ENCODE measurements at regions not wholly inside any gene's neighbourhood (a gene's known extent, or its start where the extent isn't known, plus 50 kb on each side); places are given as distances from the start of the nearest gene placed in this dataset.
"Not testable (repeated sequence)": the region's sequence is repeated elsewhere in the genome, so short reads cannot be mapped to it uniquely, and the experiment has no call there.

DNA sequence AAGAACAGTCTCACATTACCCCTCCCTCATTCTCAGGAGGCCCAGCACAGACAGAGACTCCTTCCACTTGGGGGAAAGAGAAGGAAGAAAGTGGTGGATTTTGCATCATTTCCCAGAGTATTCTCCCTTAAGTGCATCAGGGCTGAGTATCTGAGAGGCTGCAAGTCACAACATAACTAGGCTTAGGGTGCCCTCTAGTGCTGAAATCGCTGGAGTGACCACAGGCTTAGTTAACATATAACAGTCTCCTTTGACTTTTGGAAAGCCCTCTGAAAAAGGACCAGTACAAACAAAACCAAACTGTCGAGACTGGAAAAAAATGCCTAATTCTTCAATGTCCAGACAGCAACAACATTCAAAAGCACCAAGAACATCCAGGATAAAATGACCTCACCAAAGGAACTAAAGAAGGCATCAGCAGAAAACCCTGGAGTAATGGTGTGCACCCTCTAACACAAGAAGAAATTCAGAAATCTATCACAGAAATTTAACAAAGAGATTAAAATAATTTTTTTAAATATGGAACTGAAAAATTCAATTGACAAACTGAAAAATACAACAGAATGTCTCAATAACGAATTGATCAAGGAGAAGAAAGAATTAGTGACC is 412.3 kb downstream of the RPS29 start:
- CTCF ChIA-PET = no interaction called here
- POLR2A ChIA-PET = no interaction called here

DNA sequence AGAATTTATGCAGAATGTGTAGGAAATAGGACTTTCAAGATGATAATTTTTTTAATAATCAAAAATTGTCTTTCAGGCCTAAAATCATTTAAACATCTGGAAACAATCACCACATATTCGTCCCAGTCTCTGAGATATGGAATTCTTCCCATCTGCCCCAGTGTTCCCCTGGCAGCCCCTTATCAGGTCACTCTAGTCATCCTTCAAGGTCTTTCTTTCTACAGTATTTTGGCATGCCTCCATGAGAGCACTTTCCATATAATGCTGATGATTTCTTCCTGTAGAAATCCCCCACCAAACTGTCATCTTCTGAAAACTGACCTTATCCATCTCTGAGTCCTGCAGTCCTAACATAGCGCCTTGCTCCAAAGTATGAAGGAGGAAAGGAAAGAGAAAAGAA is 422.1 kb downstream of the RPS29 start:
- CTCF ChIA-PET = no interaction called here
- POLR2A ChIA-PET = no interaction called here

DNA sequence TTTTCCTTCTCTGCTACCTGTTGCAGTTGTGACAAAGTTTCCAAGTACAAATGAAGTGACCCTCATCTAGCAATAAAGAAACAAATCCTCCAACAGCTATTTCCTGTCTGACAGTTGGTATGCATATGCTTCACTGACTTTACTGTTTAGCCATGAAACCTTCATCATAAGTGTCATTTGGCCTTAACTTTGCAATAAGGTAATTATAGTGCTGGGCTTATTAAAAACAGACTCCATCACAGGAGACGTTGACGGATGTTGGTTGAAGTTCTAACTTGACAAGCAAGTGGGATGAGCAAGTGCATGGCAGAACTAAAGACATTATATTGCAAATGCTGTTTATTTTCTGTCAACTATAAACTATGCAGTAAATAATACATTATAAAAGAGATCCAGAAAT is 425.2 kb downstream of the RPS29 start:
- ChIA-PET CTCF (no interaction called here), POLR2A (no interaction called here)

DNA sequence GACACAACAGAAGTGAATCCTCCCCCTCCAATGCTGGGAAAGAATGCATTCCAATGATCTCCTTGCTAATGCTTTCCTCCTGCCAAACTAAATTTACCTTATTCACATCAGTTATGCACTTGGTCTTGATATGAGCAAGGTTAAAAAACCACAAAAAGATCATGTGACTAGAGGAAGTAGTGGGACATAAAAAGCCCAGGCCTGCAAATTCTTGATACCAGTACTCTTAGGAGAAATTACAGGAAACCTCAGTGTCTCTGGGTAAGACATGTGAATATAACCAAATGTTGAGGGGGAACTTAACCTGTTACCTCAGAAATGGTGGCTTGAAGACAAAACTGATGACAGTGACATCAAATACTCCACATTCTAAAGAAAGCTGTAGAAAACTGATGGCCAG is 427.1 kb downstream of the RPS29 start:
- POLR2A ChIA-PET = no interaction called here
- CTCF ChIA-PET = no interaction called here

DNA sequence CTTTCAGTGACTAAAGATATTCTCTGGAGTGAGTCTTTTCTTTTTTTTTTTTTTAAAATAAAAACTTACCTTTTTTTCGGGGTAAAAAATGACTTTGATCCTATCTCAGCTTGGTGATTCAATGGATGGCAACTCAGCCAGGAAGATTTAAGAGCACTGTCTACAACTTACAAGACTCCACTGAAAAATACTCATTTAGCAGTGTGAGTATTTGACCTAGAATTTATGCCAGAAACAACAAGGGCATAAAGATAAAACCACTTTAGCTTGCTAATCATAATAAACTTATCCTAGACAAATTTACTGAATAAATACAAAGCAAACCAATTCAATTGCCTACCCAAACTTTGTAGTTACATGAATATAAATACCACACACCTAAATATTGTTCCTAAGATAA is 446.6 kb downstream of the RPS29 start:
- POLR2A ChIA-PET = no interaction called here

DNA sequence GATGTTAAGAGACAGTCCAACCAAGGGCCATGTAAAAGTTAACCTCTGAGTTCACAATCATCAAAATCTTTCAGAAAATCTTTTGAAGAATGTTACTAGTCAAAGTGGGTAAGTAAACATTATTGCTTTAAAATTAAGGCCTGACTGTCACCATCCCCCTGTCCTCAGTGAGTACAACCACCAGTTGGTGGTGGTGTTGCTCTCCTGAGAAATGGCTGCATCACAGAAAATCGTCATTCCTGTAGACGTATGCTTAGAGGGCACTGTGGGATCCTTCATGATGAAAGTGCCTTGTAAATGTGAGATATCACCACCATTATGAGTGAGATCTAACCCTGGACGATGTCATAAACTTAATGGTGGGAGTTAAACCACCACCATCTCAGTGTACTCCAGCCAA is 451.2 kb downstream of the RPS29 start:
- CTCF ChIA-PET = no interaction called here
- POLR2A ChIA-PET = no interaction called here

More for the DNA sequence above, 446.6 kb downstream of the RPS29 start:
- CTCF ChIA-PET = no interaction called here

DNA sequence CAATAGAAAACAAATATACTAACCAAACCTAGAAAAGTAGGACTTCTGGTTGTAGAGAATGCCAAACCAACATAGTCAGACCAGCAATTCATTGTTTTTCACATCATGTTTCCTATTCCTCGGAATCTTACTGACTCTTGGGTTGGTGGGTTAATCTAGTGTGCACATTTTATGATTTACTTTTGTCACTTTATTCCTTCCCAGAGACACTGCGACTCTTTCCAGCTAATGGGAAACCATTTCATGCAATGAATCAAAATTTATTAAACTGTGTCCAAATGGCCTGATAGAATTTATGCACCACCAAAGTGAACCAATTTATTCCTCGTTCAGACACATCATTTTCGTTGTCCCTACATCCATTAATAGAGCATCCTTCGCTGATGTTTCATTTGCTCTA is 464.9 kb downstream of the RPS29 start:
- CTCF ChIA-PET = no interaction called here

DNA sequence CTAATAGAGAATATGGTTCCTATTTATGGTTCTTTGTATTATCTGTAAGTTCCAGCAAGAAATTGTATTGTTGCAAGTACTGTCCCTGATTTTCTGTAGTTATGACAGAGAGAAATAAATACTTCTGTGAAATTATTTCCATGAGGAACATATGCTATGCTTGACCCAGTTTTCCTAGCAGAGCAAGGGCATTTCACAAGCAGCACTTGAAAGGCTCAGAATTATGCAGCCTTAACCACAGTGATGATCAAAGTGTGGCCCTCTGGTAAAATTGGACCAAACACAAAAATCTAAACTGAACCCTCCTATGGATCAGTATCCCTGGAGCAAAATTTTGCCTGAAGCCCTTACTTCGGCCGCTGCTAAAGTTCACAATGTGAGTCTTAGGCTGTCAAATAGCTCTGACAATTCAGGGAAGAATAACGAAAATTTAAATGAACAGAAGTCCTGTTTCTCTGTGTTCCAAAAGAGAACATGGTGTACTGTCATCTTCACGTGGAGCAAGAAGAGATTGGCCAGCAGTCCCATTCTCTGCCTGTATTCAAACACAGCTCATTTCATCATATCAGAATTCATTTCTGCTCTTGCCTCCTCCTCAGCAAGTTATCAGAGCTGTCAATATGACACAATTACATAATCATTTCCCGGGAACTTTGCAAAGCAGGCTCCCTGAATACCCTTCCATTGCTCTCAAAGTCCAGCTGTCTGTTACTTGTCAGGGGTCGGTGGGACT is 471.9 kb downstream of the RPS29 start:
- ChIA-PET POLR2A (no interaction called here), CTCF (no interaction called here)

More for the DNA sequence above, 464.9 kb downstream of the RPS29 start:
- POLR2A ChIA-PET = no interaction called here

DNA sequence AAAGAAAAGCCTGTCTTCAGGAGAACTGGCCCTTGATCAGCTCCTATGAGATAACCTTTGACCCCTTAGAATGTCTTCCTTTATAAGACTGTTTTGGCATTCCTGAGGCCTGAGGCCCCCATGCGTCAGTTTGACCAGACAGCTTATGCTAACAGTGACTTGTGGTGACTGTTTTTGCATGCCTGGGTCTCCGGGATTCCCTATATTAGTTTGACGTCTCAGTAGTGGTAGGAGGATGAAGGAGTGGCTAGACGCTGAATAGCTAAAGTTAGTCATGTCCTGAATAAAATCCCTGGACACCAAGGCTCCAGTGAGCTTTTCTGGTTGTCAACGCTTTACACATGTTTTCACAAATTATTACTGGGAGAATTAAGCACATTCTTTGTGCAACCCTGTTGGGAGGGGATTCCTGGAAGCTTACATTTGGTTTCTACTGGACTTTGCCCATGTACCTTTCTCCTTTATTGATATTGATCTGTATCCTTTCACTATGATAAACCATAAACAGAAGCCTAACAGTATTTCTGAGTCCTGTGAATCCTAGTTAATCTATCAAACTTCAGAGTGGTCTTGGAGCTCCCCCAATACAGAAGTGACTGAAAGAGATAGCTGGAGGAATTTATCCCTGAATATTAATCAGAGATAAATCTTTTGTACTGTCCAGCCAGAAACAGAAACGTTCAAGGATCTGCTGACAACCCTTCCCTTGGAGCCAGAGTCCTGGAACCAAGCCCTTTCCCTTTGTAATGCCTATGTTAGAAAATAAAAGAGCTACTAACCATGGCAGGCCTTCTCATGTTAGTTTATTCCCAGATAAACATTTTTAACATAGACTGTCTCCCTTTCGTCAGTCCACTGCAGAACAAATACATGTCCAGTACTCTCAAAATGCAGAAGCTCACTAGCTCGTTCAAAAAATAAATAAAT is 479.2 kb downstream of the RPS29 start:
- CTCF ChIA-PET = no interaction called here
- POLR2A ChIA-PET = no interaction called here

DNA sequence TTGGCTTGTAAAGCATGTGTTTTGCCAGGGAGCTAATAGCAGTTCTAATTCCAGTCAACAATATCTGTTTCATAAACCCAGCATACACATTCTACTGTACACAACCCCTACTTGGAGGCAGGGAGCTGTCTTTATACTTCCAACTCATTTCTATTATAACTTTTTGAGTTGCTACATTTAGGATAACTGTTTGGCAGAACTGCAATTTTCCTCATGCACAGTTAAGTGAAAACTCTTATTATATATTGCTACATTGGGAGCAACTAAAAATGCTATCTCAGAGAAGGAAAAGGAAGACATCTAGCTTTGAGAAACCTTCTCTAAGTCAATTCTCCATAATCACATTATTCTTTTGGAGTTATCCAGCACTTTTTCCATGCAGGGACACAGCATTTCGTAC is 480.2 kb downstream of the RPS29 start:
- CTCF ChIA-PET = no interaction called here
- POLR2A ChIA-PET = no interaction called here

DNA sequence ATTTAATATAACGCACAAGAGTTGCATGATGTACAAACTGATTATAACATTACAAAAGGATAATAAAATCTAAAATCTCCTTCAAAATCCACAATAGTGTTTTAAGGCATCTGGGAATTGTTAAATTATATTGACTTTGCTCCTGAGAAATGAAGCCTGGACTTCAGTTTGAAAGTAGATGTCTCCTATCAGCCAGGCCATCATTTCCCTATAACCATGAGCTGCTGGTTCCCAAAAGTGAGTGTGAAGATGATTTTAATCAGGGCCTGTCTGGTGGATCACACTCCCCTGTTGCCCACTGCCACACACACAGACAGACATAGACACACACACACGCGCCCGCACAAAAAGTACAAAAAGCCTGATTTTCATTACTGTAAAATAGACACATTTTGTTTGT is 480.7 kb downstream of the RPS29 start:
- POLR2A ChIA-PET = no interaction called here
- CTCF ChIA-PET = no interaction called here

DNA sequence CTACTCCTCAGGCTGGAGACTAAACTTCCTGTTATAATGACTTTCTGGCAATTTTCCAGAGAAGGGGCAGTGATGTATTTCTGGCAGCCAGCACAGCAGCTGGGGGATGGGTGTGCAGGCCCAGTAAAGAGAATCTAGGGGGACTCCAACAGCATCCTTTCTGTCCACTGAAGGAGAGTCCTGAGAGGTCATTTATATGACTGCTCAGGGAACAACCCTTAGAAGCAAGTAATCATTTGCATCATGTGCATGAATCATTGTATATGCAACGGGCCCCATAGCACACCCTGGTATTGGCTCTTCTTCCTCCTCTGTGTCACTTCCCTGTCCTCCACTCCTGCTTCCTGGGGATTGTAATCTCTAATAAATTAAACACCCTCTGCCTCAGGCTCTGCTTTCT is 493.8 kb downstream of the RPS29 start:
- CTCF ChIA-PET = no interaction called here
- POLR2A ChIA-PET = no interaction called here

DNA sequence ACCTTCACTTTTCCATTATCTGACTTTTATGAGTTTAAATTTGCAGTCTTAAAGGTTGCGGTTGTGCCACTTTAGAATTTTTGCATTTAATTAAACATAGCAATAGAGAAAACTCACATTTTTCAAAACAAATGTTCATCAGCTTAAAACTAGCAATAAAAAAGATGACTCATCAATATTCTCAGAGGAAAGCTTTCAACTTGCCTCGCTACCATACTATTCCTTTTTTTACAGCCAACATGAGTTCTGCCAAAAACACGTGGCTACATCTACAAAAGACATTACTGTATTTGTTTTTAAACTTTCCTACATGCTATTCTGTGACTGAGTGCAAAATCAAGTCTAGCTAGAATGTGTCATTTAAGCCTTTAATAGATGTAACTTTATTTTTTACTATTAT is 497.1 kb downstream of the RPS29 start:
- ChIA-PET CTCF (no interaction called here), POLR2A (no interaction called here)

DNA sequence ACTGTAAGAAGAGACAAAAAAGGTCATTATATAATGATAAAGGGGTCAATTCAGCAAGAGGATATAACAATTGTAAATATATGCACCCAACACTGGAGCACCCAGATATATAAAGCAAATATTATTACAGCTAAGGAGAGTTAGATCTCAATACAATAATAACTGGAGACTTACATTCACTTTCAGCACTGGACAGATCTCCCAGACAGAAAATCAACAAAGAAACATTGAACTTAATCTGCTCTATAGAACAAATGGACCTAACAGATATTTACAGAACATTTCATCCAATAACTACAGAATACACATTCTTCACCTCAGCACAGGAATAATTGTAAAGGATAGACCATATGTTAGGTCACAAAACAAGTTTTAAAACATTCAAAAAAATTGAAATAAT is 512.9 kb downstream of the RPS29 start:
- POLR2A ChIA-PET, CTCF ChIA-PET: not testable (repeated sequence)

DNA sequence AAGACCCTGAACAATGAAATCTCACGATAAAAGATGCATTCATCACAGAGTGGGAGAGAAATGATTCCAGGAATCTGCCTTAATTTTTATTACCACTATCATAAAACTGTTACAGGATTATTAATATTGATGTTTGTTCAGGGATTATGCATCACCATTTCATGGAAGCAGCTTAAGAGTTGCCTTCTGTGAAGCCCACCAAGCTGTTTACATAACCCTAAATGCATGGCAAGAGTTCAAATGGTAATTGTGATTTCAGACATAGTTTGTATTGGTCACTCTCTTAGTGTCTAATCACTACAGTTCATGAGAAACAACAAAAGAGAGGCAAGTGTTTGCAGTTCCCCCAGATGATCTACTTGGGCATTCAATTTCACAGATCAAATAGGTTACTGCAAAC is 527.7 kb downstream of the RPS29 start:
- ChIA-PET POLR2A (no interaction called here), CTCF (no interaction called here)

DNA sequence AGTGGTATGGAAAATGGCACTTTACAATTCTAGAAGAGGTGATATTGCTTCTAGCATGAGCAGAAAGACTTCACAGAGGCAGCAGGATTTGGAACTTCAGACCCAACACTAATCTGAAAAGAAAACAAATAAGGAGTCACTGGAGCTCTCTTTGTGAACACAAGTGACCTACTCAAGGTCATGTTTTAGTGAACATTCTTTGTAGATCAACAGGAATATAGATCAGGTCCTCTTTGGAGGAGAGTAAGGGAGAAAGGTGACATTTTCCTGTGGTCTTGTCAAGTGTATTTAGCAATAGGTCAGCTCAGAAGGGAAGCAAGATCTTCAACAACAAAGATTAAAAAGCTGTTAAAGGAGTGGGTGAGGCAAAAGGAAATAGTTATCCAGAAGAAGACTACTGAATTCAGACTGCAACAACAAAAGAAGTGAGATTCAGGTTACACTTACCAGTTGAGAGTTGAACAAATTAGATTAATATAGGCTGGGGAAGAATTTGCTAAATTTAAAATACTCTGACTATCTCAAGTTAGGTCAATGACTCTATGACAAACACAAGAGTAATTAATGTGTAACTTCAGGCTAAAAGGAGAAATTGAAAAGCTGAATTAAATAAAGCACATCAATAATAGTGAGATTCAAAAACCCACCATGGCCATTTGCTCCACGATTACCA is 528.2 kb downstream of the RPS29 start:
- POLR2A ChIA-PET = no interaction called here
- CTCF ChIA-PET = no interaction called here

DNA sequence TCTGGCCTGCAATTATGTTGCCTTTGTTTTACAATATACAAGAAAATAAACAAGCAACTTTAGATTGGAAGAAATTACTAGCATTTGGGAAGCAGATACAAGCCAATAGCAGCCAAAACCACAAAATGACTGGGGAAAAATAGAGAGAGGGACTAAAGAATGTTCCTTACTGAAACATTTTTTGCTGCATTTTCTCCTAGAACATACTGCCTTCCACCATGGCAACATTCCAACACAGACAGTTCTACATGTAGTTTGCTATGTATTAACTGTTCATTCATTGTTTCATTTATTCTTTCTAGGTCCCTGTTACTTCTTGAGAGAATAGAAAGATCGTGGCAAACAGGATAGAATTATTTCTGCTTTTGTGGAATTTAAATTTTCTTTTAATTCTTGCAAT is 530.2 kb downstream of the RPS29 start:
- POLR2A ChIA-PET = no interaction called here
- CTCF ChIA-PET = no interaction called here

DNA sequence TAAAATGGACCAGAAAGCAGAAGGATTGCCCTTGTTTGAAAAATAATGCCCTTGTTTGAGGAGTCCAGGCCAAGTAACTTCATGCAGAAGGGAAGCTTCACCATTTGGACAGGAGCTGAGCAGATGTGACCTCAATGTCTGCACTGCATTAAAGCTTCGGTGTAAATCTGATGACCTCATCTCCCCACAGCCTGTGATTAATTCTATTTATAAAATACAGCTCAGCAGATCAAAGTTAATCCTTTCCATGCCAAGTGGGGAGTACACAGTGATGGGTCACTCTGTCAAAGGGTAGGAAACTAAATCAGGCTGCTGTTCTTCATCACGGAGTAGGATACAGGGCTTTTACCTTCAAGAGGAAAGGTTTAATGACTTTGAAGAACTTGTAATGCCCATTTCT is 533.7 kb downstream of the RPS29 start:
- ChIA-PET CTCF (no interaction called here), POLR2A (no interaction called here)

DNA sequence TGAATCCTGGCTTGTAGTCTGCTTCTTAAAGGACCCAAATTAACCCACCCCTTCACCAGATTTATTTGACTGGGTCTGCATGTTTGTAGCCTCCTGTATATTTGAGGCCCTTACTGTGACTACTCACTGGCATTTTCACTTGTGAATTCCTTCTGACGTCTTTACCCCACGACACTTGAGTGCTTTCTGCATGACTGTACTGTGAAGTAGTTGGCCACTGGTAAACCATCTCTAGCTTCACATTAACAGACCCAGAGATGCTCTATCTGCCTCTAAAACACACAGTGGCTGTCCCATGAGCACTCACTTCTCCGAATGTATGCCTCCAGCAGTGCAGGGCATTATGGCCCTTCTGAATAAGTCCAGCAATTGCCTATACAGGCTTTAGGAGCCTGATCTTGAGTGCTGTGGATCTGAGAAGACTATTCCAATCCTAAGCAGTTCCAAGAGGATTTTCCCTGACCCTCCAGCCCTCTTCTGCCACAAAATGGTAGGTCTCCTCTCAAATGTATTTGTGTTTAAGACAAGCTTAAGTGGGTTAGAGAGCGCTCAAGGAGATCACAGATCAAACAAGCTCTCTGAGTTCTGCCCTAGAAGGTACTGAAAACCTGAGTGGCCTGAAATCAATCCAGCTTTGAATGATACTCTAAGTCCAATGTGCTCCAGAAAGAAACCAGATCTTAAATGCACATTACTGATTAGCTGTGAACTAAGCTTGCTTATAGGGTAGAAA is 534.7 kb downstream of the RPS29 start:
- ChIA-PET POLR2A (no interaction called here), CTCF (no interaction called here)

DNA sequence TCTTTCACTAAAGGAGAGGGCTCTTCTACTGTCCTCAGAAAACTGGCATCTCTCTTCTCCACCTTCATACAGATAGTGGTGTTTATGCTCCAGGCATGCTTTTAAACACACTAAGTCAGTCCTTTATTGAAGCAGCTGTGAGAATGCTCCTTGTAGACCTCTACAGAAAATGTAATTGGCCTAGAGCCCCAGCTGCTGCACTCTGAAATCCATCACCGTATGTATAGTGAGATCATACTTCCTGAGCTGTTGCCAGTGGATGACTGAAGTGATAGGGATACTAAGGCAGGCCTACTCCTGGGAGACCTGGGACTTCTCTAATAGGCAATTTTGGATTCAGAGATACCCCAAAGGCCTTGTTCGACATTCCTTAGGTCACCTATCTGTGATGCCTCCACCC is 535.4 kb downstream of the RPS29 start:
- CTCF ChIA-PET = no interaction called here
- POLR2A ChIA-PET = no interaction called here
